HepG2 (cell line): ENCODE measurements at regions not wholly inside any gene's neighbourhood (a gene's known extent, or its start where the extent isn't known, plus 50 kb on each side); places are given as distances from the start of the nearest gene placed in this dataset.

Experiments used
- CREM ChIP-seq, 2 experiments: sonication (generic) in 1 of 2; formaldehyde crosslinking in 1 of 2; IDR thresholded peaks; 2 replicates each; pipeline versions ENCODE4 v1.4.0 to v1.6.1; 2016 to 2020; ENCODE audit warnings: antibody characterized with exemption in 1 of 2, mild to moderate bottlenecking in 1 of 2, missing genetic modification reagents in 1 of 2
- CTCF ChIP-seq: sonication (generic); formaldehyde crosslinking; IDR thresholded peaks from 2 replicates; pipeline ENCODE4 v1.5.0; 2020; ENCODE audit warnings: mild to moderate bottlenecking, missing genetic modification reagents, moderate library complexity
- DZIP1 ChIP-seq: sonication (generic); formaldehyde crosslinking; IDR thresholded peaks from 2 replicates; pipeline ENCODE4 v1.5.0; 2020; ENCODE audit warnings: mild to moderate bottlenecking, missing genetic modification reagents
- FOSL2 ChIP-seq: sonication (generic); formaldehyde crosslinking; IDR thresholded peaks from 2 replicates; pipeline ENCODE4 v1.4.0; 2020; ENCODE audit warnings: missing genetic modification reagents
- MAFK ChIP-seq, 2 experiments: IDR thresholded peaks in 1 of 2; conservative IDR thresholded peaks in 1 of 2; 2 replicates each; pipeline ENCODE4 v1.6.1; 2011; ENCODE audit warnings: improper control_type of control experiment in 2 of 2, low read length in 2 of 2
- POLR2A ChIP-seq, 2 experiments: IDR thresholded peaks; 2 replicates each; pipeline ENCODE4 v1.6.1; 2011; ENCODE audit warnings: low read depth in 2 of 2, low read length in 2 of 2, mild to moderate bottlenecking in 1 of 2, moderate library complexity in 1 of 2; ENCODE audit not compliant: insufficient read depth in 1 of 2
- SMAD3 ChIP-seq: sonication (generic); formaldehyde crosslinking; IDR thresholded peaks from 2 replicates; pipeline ENCODE4 v1.4.0; 2020; ENCODE audit warnings: missing genetic modification reagents

DNA sequence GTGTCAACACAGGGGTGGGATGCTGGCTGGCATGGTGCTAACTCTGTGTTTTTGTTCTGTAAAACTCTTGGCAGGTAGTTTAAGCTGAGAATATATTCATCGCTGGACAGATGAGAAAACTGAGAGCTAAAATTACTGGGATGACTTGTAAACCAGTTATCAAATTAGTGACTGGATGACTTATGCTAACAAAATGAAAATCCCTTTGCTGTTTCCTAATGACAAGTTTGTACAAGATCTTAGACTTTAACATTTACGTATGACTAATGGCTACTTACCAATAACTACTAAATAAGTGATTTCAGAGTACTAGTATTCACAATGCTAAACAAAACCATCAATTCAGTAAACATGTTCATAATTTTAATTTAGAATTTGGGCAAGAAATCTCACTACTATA lies 854.8 kb upstream of the ARRDC3 start:
- no peak for TF ChIP-seq CTCF (CRISPR knock-in tag)
- TF ChIP-seq CREM (IDR thresholded peaks at IDR 0.05) = no peak
- no peak for TF ChIP-seq CREM (CRISPR knock-in tag; IDR thresholded peaks at IDR 0.05)
- TF ChIP-seq POLR2A (IDR thresholded peaks at IDR 0.05; ENCODE audit: insufficient read depth in 1 of 2, low read depth in 2 of 2, low read length in 2 of 2) = no peak
- no peak for TF ChIP-seq FOSL2 (CRISPR knock-in tag)
- TF ChIP-seq SMAD3 (CRISPR knock-in tag) = no peak
- TF ChIP-seq MAFK (conservative IDR thresholded peaks at IDR 0.05 in 1 of 2, IDR thresholded peaks at IDR 0.05 in 1 of 2; ENCODE audit: low read length in 2 of 2) = no peak
- no peak for TF ChIP-seq DZIP1 (CRISPR knock-in tag)
